ENCODE measurements at regions not wholly inside any gene's neighbourhood (a gene's known extent, or its start where the extent isn't known, plus 50 kb on each side); places are given as distances from the start of the nearest gene placed in this dataset.

GRCh38 chrX:39022106-39022505 lies 220.8 kb downstream of the MID1IP1 start:
- Histone ChIP-seq H3K9me3 (no peaks in the 10 kb centered on the region), H3K27ac (no peak overlapping the region), H3K27me3 (no peaks in the 10 kb centered on the region), H3K36me3 (no peaks in the 10 kb centered on the region), H3K4me1 (ENCODE audit: insufficient read depth) (no peaks in the 10 kb centered on the region), H3K4me3 (no peak overlapping the region)
- WGBS, 3 donors, result 60 to 63% (median 63%) methylated on average over 2 of the region's 2 CpGs
- TF ChIP-seq EP300 (IDR thresholded peaks at IDR 0.05), result no peak
- TF ChIP-seq POLR2A (IDR thresholded peaks at IDR 0.05), result no peak
- no peak for TF ChIP-seq CTCF (IDR thresholded peaks at IDR 0.05)
- intact Hi-C loops (cut with DNase I), result no loop called here
- DNase-seq, result no peak

- Histone ChIP-seq H3K9me3 (no peaks in the 10 kb centered on the region), H3K4me1 (ENCODE audit: insufficient read depth) (no peaks in the 10 kb centered on the region), H3K4me3 (no peak overlapping the region), H3K27ac (no peak overlapping the region), H3K36me3 (no peaks in the 10 kb centered on the region), H3K27me3 (no peaks in the 10 kb centered on the region)
- no peak for TF ChIP-seq EP300 (IDR thresholded peaks at IDR 0.05)
- no peak for TF ChIP-seq CTCF (IDR thresholded peaks at IDR 0.05)
- TF ChIP-seq POLR2A (IDR thresholded peaks at IDR 0.05), result no peak
- intact Hi-C loops (cut with DNase I), result no loop called here
- DNase-seq, result no peak
- 62 to 74% (median 73%) methylated on average over 2 of the region's 2 CpGs for WGBS, 3 donors
Measured at GRCh38 chrX:39029221-39029620, 228.0 kb downstream of the MID1IP1 start.

GRCh38 chrX:39030636-39031035 lies 229.4 kb downstream of the MID1IP1 start:
- TF ChIP-seq EP300 (IDR thresholded peaks at IDR 0.05) (no peak), CTCF (IDR thresholded peaks at IDR 0.05) (no peak), POLR2A (IDR thresholded peaks at IDR 0.05) (no peak)
- H3K9me3 ChIP-seq, result no peaks in the 10 kb centered on the region
- no peaks in the 10 kb centered on the region for H3K36me3 ChIP-seq
- no peak overlapping the region for H3K27ac ChIP-seq
- DNase-seq, result no peak
- no peaks in the 10 kb centered on the region for H3K27me3 ChIP-seq
- no peaks in the 10 kb centered on the region for H3K4me1 ChIP-seq (ENCODE audit: insufficient read depth)
- intact Hi-C loops (cut with DNase I), result no loop called here
- 95 to 100% (median 95%) methylated on average over 2 of the region's 2 CpGs for WGBS, 3 donors
- no peak overlapping the region for H3K4me3 ChIP-seq

- Histone ChIP-seq H3K4me3 (no peak overlapping the region), H3K27me3 (no peaks in the 10 kb centered on the region), H3K4me1 (ENCODE audit: insufficient read depth) (no peaks in the 10 kb centered on the region), H3K9me3 (no peaks in the 10 kb centered on the region), H3K27ac (no peak overlapping the region), H3K36me3 (no peaks in the 10 kb centered on the region)
- no peak for DNase-seq
- WGBS, 3 donors, result 83 to 92% (median 89%) methylated on average over 1 of the region's 1 CpG
- TF ChIP-seq EP300 (IDR thresholded peaks at IDR 0.05), result no peak
- no peak for TF ChIP-seq POLR2A (IDR thresholded peaks at IDR 0.05)
- intact Hi-C loops (cut with DNase I), result no loop called here
Measured at GRCh38 chrX:39039890-39040289, 238.6 kb downstream of the MID1IP1 start.

- Histone ChIP-seq H3K4me1 (ENCODE audit: insufficient read depth) (no peaks in the 10 kb centered on the region), H3K27ac (no peak overlapping the region), H3K9me3 (no peaks in the 10 kb centered on the region), H3K36me3 (no peaks in the 10 kb centered on the region), H3K27me3 (no peaks in the 10 kb centered on the region), H3K4me3 (no peak overlapping the region)
- TF ChIP-seq EP300 (IDR thresholded peaks at IDR 0.05) (no peak), POLR2A (IDR thresholded peaks at IDR 0.05) (no peak), CTCF (IDR thresholded peaks at IDR 0.05) (no peak)
- 54 to 58% (median 56%) methylated on average over 2 of the region's 2 CpGs for WGBS, 3 donors
- intact Hi-C loops (cut with DNase I), result no loop called here
- DNase-seq, result no peak
Measured at GRCh38 chrX:39043838-39044550, 242.7 kb downstream of the MID1IP1 start.

Measured in ovary (tissue), 7 donors.